PC-9 (cell line): ENCODE measurements at regions not wholly inside any gene's neighbourhood (a gene's known extent, or its start where the extent isn't known, plus 50 kb on each side); places are given as distances from the start of the nearest gene placed in this dataset.

Experiments
- EZH2 ChIP-seq: fragments of 200-600 bp; sonication (generic); IDR thresholded peaks from 2 replicates; pipeline ENCODE4 v1.8.0; 2017; ENCODE audit warnings: antibody characterized with exemption, low read depth
- TF ChIP-seq, protein P1 (sequence below): fragments of 200-600 bp; sonication (generic); conservative IDR thresholded peaks from 2 replicates; pipeline ENCODE4 v1.6.1; 2017; ENCODE audit warnings: mixed run types, antibody characterized with exemption, mild to moderate bottlenecking, moderate library complexity

GRCh38 chr3:193756536-193756935 is 163.5 kb downstream of the OPA1 start:
- TF ChIP-seq, protein P1, sequence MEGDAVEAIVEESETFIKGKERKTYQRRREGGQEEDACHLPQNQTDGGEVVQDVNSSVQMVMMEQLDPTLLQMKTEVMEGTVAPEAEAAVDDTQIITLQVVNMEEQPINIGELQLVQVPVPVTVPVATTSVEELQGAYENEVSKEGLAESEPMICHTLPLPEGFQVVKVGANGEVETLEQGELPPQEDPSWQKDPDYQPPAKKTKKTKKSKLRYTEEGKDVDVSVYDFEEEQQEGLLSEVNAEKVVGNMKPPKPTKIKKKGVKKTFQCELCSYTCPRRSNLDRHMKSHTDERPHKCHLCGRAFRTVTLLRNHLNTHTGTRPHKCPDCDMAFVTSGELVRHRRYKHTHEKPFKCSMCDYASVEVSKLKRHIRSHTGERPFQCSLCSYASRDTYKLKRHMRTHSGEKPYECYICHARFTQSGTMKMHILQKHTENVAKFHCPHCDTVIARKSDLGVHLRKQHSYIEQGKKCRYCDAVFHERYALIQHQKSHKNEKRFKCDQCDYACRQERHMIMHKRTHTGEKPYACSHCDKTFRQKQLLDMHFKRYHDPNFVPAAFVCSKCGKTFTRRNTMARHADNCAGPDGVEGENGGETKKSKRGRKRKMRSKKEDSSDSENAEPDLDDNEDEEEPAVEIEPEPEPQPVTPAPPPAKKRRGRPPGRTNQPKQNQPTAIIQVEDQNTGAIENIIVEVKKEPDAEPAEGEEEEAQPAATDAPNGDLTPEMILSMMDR, result no peak
- TF ChIP-seq EZH2, result no peak
